ENCODE measurements at regions not wholly inside any gene's neighbourhood (a gene's known extent, or its start where the extent isn't known, plus 50 kb on each side); places are given as distances from the start of the nearest gene placed in this dataset.
"Not testable (repeated sequence)": the region's sequence is repeated elsewhere in the genome, so short reads cannot be mapped to it uniquely, and the experiment has no call there.

GRCh38 chr4:179361978-179362486 is 1919.8 kb upstream of the AGA start:
- DNase-seq: no peak

GRCh38 chr4:179365932-179366331 is 1923.7 kb upstream of the AGA start:
- not testable (repeated sequence) for DNase-seq

GRCh38 chr4:179372242-179372641 is 1930.0 kb upstream of the AGA start:
- no peak for DNase-seq

- no peak for DNase-seq
Measured at GRCh38 chr4:179372746-179373145, 1930.5 kb upstream of the AGA start.

- not testable (repeated sequence) for DNase-seq
Measured at GRCh38 chr4:179378847-179379246, 1936.6 kb upstream of the AGA start.

GRCh38 chr4:179392787-179393186 is 1950.5 kb upstream of the AGA start:
- no peak for DNase-seq

GRCh38 chr4:179398414-179398813 is 1956.2 kb upstream of the AGA start:
- no peak for DNase-seq

- DNase-seq: no peak
Measured at GRCh38 chr4:179399054-179399782, 1957.0 kb upstream of the AGA start.

GRCh38 chr4:179415037-179415846 is 1973.0 kb upstream of the AGA start:
- DNase-seq: no peak

- no peak for DNase-seq
Measured at GRCh38 chr4:179415847-179416223, 1973.6 kb upstream of the AGA start.

- no peak for DNase-seq
Measured at GRCh38 chr4:179417357-179417756, 1975.1 kb upstream of the AGA start.

GRCh38 chr4:179437962-179438361 is 1995.7 kb upstream of the AGA start:
- no peak for DNase-seq

- no peak for DNase-seq
Measured at GRCh38 chr4:179441596-179441995, 1999.4 kb upstream of the AGA start.

GRCh38 chr4:179447308-179447707 is 2005.1 kb upstream of the AGA start:
- DNase-seq: no peak

GRCh38 chr4:179465131-179465797 is 2023.0 kb upstream of the AGA start:
- DNase-seq: no peak

GRCh38 chr4:179467878-179468277 is 2025.6 kb upstream of the AGA start:
- no peak for DNase-seq

GRCh38 chr4:179472164-179472563 is 2029.9 kb upstream of the AGA start:
- no peak for DNase-seq

GRCh38 chr4:179478608-179479007 is 2036.4 kb upstream of the AGA start:
- DNase-seq: no peak

- DNase-seq: no peak
Measured at GRCh38 chr4:179485781-179486180, 2043.5 kb upstream of the AGA start.

- DNase-seq: no peak
Measured at GRCh38 chr4:179486570-179487335, 2044.5 kb upstream of the AGA start.

- DNase-seq: no peak
Measured at GRCh38 chr4:179492260-179493080, 2050.2 kb upstream of the AGA start.

- no peak for DNase-seq
Measured at GRCh38 chr4:179503976-179504375, 2061.7 kb upstream of the AGA start.
